WTC11 (cell line): ENCODE measurements at regions not wholly inside any gene's neighbourhood (a gene's known extent, or its start where the extent isn't known, plus 50 kb on each side); places are given as distances from the start of the nearest gene placed in this dataset.

Experiments used
- ATF2 ChIP-seq: sonication (generic); formaldehyde crosslinking; IDR thresholded peaks from 2 replicates; pipeline ENCODE4 v1.8.1; 2022; ENCODE audit warnings: low read depth, missing genetic modification reagents, borderline replicate concordance
- CTCF ChIP-seq: fragments of 200-600 bp; IDR thresholded peaks from 2 replicates; pipeline ENCODE4 v1.8.0; 2022; ENCODE audit warnings: antibody characterized with exemption
- ELF4 ChIP-seq: sonication (generic); formaldehyde crosslinking; IDR thresholded peaks from 2 replicates; pipeline ENCODE4 v1.8.1; 2022; ENCODE audit warnings: low read depth, mild to moderate bottlenecking, moderate library complexity, missing genetic modification reagents
- ESRRA ChIP-seq: sonication (generic); formaldehyde crosslinking; IDR thresholded peaks from 2 replicates; pipeline ENCODE4 v1.8.1; 2022; ENCODE audit warnings: mild to moderate bottlenecking, missing genetic modification reagents, borderline replicate concordance
- JUN ChIP-seq: sonication (generic); formaldehyde crosslinking; IDR thresholded peaks from 2 replicates; pipeline ENCODE4 v1.8.0; 2023; ENCODE audit warnings: mild to moderate bottlenecking, missing genetic modification reagents
- KAT7 ChIP-seq: sonication (generic); formaldehyde crosslinking; IDR thresholded peaks from 2 replicates; pipeline ENCODE4 v1.8.1; 2023; ENCODE audit warnings: missing genetic modification reagents, mild to moderate bottlenecking, borderline replicate concordance
- NFATC4 ChIP-seq: fragments of 250-450 bp; sonication (Bioruptor Pico); IDR thresholded peaks from 2 replicates; pipeline ENCODE4 v1.9.0; 2021; ENCODE audit warnings: mild to moderate bottlenecking
- PRRX2 ChIP-seq: fragments of 250-450 bp; sonication (Bioruptor Pico); IDR thresholded peaks from 2 replicates; pipeline ENCODE4 v1.8.0; 2021; ENCODE audit warnings: mild to moderate bottlenecking

GRCh38 chr1:221621683-221622082 lies 120.2 kb downstream of the DUSP10 start:
- TF ChIP-seq ATF2 (CRISPR knock-in tag) (no peak), CTCF (no peak), ESRRA (CRISPR knock-in tag) (no peak), ELF4 (no peak), PRRX2 (no peak), KAT7 (no peak), NFATC4 (CRISPR knock-in tag) (no peak), JUN (CRISPR knock-in tag) (no peak)
